Neural progenitor cell (in vitro differentiated cells): ENCODE measurements at regions not wholly inside any gene's neighbourhood (a gene's known extent, or its start where the extent isn't known, plus 50 kb on each side); places are given as distances from the start of the nearest gene placed in this dataset.

Experiments used
- EZH2 ChIP-seq: fragments of 200-600 bp; sonication (generic); IDR thresholded peaks from 2 replicates; pipeline ENCODE4 v1.6.1; 2017; ENCODE audit warnings: antibody characterized with exemption, mild to moderate bottlenecking, moderate library complexity
- EZH2phosphoT487 ChIP-seq: fragments of 200-600 bp; sonication (generic); IDR thresholded peaks from 2 replicates; pipeline ENCODE4 v1.6.1; 2017; ENCODE audit warnings: antibody characterized with exemption
- TF ChIP-seq, protein P1 (sequence below): fragments of 200-600 bp; sonication (generic); IDR thresholded peaks from 2 replicates; pipeline ENCODE4 v1.5.1; 2017; ENCODE audit warnings: antibody characterized with exemption, mild to moderate bottlenecking

DNA sequence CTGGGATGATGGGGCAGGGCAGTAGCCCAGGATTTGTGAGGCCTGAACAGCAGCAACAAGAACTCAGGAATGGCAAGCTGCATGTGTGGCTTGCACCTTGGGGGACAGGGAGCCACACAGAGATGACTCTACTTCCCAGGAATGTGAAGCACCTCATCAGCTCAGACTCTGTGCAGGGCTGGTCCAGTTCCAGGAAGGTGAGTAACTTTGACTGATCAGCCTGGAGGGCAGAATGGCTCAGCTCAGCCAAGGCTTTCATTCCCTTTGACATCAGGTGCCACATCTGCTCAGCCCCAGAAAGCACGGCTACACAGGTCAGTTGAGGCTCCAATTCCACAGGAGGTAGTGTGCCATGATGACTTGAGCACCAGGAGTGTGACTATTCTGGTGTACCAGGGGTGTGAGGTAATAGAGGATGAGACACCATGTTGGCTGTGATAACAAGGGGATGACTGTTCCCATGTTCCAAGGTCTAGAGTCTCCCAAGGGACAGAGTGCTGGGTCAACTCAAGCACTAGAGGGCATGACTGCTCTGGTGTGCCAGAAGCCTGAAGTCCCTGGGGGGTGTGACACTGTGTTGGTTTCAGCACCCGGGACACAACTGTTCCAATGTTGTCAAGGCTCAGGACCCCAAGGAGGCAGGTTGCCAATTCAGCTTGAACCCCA, 625.8 kb upstream of the ADGRL2 start:
- TF ChIP-seq, protein P1, sequence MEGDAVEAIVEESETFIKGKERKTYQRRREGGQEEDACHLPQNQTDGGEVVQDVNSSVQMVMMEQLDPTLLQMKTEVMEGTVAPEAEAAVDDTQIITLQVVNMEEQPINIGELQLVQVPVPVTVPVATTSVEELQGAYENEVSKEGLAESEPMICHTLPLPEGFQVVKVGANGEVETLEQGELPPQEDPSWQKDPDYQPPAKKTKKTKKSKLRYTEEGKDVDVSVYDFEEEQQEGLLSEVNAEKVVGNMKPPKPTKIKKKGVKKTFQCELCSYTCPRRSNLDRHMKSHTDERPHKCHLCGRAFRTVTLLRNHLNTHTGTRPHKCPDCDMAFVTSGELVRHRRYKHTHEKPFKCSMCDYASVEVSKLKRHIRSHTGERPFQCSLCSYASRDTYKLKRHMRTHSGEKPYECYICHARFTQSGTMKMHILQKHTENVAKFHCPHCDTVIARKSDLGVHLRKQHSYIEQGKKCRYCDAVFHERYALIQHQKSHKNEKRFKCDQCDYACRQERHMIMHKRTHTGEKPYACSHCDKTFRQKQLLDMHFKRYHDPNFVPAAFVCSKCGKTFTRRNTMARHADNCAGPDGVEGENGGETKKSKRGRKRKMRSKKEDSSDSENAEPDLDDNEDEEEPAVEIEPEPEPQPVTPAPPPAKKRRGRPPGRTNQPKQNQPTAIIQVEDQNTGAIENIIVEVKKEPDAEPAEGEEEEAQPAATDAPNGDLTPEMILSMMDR, result no peak
- TF ChIP-seq EZH2, result no peak
- TF ChIP-seq EZH2phosphoT487, result no peak
